ENCODE measurements at regions not wholly inside any gene's neighbourhood (a gene's known extent, or its start where the extent isn't known, plus 50 kb on each side); places are given as distances from the start of the nearest gene placed in this dataset.

GRCh38 chr3:135538123-135538522 lies 427.4 kb upstream of the PPP2R3A start:
- Histone ChIP-seq H3K4me1 (ENCODE audit: control insufficient read depth in 1 of 2, low read depth in 2 of 2) (no peaks in the 10 kb centered on the region), H3K27ac (no peak overlapping the region), H3K27me3 (replicated peaks; ENCODE audit: insufficient read depth) (no peaks in the 10 kb centered on the region), H3K4me3 (no peak overlapping the region), H3K36me3 (no peaks in the 10 kb centered on the region), H3K9me3 (peaks cover 2% of the 10 kb centered on the region)
- ATAC-seq (ENCODE audit: insufficient number of reproducible peaks, low FRiP score, low read depth) (no peak), DNase-seq (ENCODE audit: low spot score) (no peak)
- no peak for TF ChIP-seq CTCF (IDR thresholded peaks at IDR 0.05)

GRCh38 chr3:135539351-135539750 lies 426.2 kb upstream of the PPP2R3A start:
- H3K36me3 ChIP-seq: no peaks in the 10 kb centered on the region
- TF ChIP-seq CTCF (IDR thresholded peaks at IDR 0.05): no peak
- ATAC-seq (ENCODE audit: insufficient number of reproducible peaks, low FRiP score, low read depth): no peak

GRCh38 chr3:135539854-135540253 lies 425.7 kb upstream of the PPP2R3A start:
- H3K27ac ChIP-seq: no peak overlapping the region
- H3K4me3 ChIP-seq: no peak overlapping the region
- H3K9me3 ChIP-seq: peaks cover 2% of the 10 kb centered on the region
- H3K36me3 ChIP-seq: no peaks in the 10 kb centered on the region
- no peak for DNase-seq (ENCODE audit: low spot score)
- no peak for TF ChIP-seq CTCF (IDR thresholded peaks at IDR 0.05)
- H3K27me3 ChIP-seq (replicated peaks; ENCODE audit: insufficient read depth): no peaks in the 10 kb centered on the region
- ATAC-seq (ENCODE audit: insufficient number of reproducible peaks, low FRiP score, low read depth): no peak
- no peaks in the 10 kb centered on the region for H3K4me1 ChIP-seq (ENCODE audit: control insufficient read depth in 1 of 2, low read depth in 2 of 2)

More at GRCh38 chr3:135539351-135539750, 426.2 kb upstream of the PPP2R3A start:
- Histone ChIP-seq H3K9me3 (peaks cover 2% of the 10 kb centered on the region), H3K27me3 (replicated peaks; ENCODE audit: insufficient read depth) (no peaks in the 10 kb centered on the region), H3K4me3 (no peak overlapping the region), H3K27ac (no peak overlapping the region), H3K4me1 (ENCODE audit: control insufficient read depth in 1 of 2, low read depth in 2 of 2) (no peaks in the 10 kb centered on the region)
- no peak for DNase-seq (ENCODE audit: low spot score)

GRCh38 chr3:135549928-135550494 lies 415.5 kb upstream of the PPP2R3A start:
- DNase-seq (ENCODE audit: low spot score): no peak
- Histone ChIP-seq H3K4me1 (ENCODE audit: control insufficient read depth in 1 of 2, low read depth in 2 of 2) (no peaks in the 10 kb centered on the region), H3K36me3 (no peaks in the 10 kb centered on the region), H3K27ac (no peak overlapping the region), H3K27me3 (replicated peaks; ENCODE audit: insufficient read depth) (no peaks in the 10 kb centered on the region), H3K4me3 (no peak overlapping the region), H3K9me3 (no peaks in the 10 kb centered on the region)
- ATAC-seq (ENCODE audit: insufficient number of reproducible peaks, low FRiP score, low read depth): no peak
- no peak for TF ChIP-seq CTCF (IDR thresholded peaks at IDR 0.05)

- H3K27me3 ChIP-seq (replicated peaks; ENCODE audit: insufficient read depth): no peaks in the 10 kb centered on the region
- ATAC-seq (ENCODE audit: insufficient number of reproducible peaks, low FRiP score, low read depth): no peak
- DNase-seq (ENCODE audit: low spot score): no peak
- no peak for TF ChIP-seq CTCF (IDR thresholded peaks at IDR 0.05)
- H3K4me3 ChIP-seq: no peak overlapping the region
- no peaks in the 10 kb centered on the region for H3K4me1 ChIP-seq (ENCODE audit: control insufficient read depth in 1 of 2, low read depth in 2 of 2)
- no peak overlapping the region for H3K27ac ChIP-seq
- no peaks in the 10 kb centered on the region for H3K9me3 ChIP-seq
- H3K36me3 ChIP-seq: no peaks in the 10 kb centered on the region
Measured at GRCh38 chr3:135556174-135556573, 409.4 kb upstream of the PPP2R3A start.
